ENCODE measurements at regions not wholly inside any gene's neighbourhood (a gene's known extent, or its start where the extent isn't known, plus 50 kb on each side); places are given as distances from the start of the nearest gene placed in this dataset.

DNA sequence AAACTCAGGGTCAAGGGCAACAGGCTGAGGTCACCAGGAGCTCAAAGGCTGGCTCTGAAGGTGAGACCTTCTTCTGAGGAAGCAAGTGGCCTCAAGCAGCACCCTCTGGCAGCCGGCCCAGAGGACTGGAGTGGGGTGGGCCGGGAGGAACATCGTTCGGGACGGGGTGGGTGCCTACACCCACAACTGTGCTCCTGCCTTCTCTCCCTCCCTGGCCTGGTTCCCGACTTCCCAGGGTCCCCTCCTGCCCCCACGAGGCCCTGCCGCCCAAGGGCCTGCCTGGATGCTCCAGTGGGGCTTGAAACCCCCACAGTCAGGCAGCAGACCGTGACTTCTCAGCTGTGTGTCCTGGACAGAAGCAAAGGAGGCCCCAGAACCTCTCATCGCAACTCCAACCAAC, 195.7 kb downstream of the IGLL1 start:
- peaks cover 23% of the 10 kb centered on the region for H3K4me1 ChIP-seq (ENCODE audit: insufficient read depth, low read length)
- POLR2A ChIA-PET: no interaction called here
- TF ChIP-seq MTA3 (CRISPR knock-in tag; IDR thresholded peaks at IDR 0.05) (no peak), STAT6 (CRISPR knock-in tag; IDR thresholded peaks at IDR 0.05; ENCODE audit: borderline replicate concordance) (no peak), ZNF282 (IDR thresholded peaks at IDR 0.05; ENCODE audit: partially characterized antibody) (no peak), ZNF644 (CRISPR knock-in tag; IDR thresholded peaks at IDR 0.05; ENCODE audit: low read depth) (no peak), RXRB (CRISPR knock-in tag; IDR thresholded peaks at IDR 0.05; ENCODE audit: borderline replicate concordance) (no peak), ESRRA (CRISPR knock-in tag; IDR thresholded peaks at IDR 0.05; ENCODE audit: low read depth) (no peak), ZNF3 (CRISPR knock-in tag; IDR thresholded peaks at IDR 0.05) (no peak), SNAPC2 (CRISPR knock-in tag; IDR thresholded peaks at IDR 0.05) (no peak), MIER3 (CRISPR knock-in tag; IDR thresholded peaks at IDR 0.05; ENCODE audit: borderline replicate concordance) (no peak), ZZZ3 (CRISPR knock-in tag; IDR thresholded peaks at IDR 0.05; ENCODE audit: borderline replicate concordance) (no peak), ZBTB1 (CRISPR knock-in tag; IDR thresholded peaks at IDR 0.05; ENCODE audit: borderline replicate concordance) (no peak)
- TF ChIP-seq, protein P1, sequence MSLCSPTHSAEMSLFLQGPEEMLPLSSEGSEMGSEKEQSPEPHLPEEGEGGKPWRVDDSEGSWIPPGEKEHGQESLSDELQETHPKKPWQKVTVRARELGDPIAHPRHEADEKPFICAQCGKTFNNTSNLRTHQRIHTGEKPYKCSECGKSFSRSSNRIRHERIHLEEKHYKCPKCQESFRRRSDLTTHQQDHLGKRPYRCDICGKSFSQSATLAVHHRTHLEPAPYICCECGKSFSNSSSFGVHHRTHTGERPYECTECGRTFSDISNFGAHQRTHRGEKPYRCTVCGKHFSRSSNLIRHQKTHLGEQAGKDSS (CRISPR knock-in tag; IDR thresholded peaks at IDR 0.05; ENCODE audit: borderline replicate concordance, low read depth): no peak

More for the DNA sequence above, 195.7 kb downstream of the IGLL1 start:
- H3K79me2 ChIP-seq (ENCODE audit: insufficient read depth, low read length): no peaks in the 10 kb centered on the region
- no peak for ATAC-seq
- intact Hi-C loops (cut with micrococcal nuclease; ENCODE audit: unreplicated experiment): no loop called here
- no peak for FAIRE-seq
- no peak for DNase-seq (ENCODE audit: low spot score)
- H3K4me3 ChIP-seq (replicated peaks in 1 of 3; ENCODE audit: insufficient read depth in 1 of 3, low read depth in 2 of 3, low read length in 3 of 3): no peak overlapping the region
- H4K20me1 ChIP-seq (ENCODE audit: insufficient read depth, low read length): no peaks in the 10 kb centered on the region
- BruUV-seq (replicated peaks): no TSS peak
- H3K27me3 ChIP-seq (ENCODE audit: control insufficient read depth in 1 of 2, insufficient read depth in 2 of 2, low read length in 2 of 2): peaks cover 8 to 29% of the 10 kb centered on the region in 2 experiments; a peak in 4 of 5 replicates
- no peaks in the 10 kb centered on the region for H3K9me3 ChIP-seq (ENCODE audit: low read length)
- no peak overlapping the region for H3K27ac ChIP-seq (ENCODE audit: extremely low read length, insufficient read depth, low read length)
- no peak overlapping the region for H2AFZ ChIP-seq (ENCODE audit: low read length)
- CTCF ChIA-PET (ENCODE audit: low intra/inter-chr PET ratio, low total read pairs): interaction anchor here (1.5 to 3.1 kb wide), 2 partner anchors 69 to 207 kb away, joined by 3 to 22 read pairs; no protein-coding TSS in a partner anchor
- no peak overlapping the region for H3K4me2 ChIP-seq (ENCODE audit: low read depth, low read length)
- H3K9ac ChIP-seq (ENCODE audit: insufficient read depth, low read depth, low read length): no peak overlapping the region
- in situ Hi-C loops (cut with HindIII; ENCODE audit: extremely low pct_ligation_motif_present, low pct_unique_long_range_greater_than_20kb): loop anchor here (5.0 to 25.0 kb wide), 2 partner anchors 67 to 422 kb away; no protein-coding TSS in a partner anchor
- WGBS (ENCODE audit: low lambda C conversion rate): 5% methylated on average over 4 of the region's 10 CpGs
- H3K36me3 ChIP-seq (replicated peaks in 1 of 2; ENCODE audit: control insufficient read depth in 1 of 2, insufficient read depth in 2 of 2, low read length in 2 of 2): no peaks in the 10 kb centered on the region
